GM12892 (cell line): ENCODE measurements at regions not wholly inside any gene's neighbourhood (a gene's known extent, or its start where the extent isn't known, plus 50 kb on each side); places are given as distances from the start of the nearest gene placed in this dataset.

Experiments
- DNase-seq: peaks from one replicate; pipeline ENCODE4 v3.0.0; 2011; ENCODE audit not compliant: insufficient read length
- FAIRE-seq: peaks from 2 replicates; lab custom pipeline; 2011; peaks lifted over from hg19 to GRCh38; lab: Jason Lieb, UNC
- POLR2A ChIP-seq: IDR thresholded peaks from 2 replicates; pipeline ENCODE4 v1.6.1; 2011; ENCODE audit warnings: low read depth, low read length, control low read depth
- POLR2AphosphoS5 ChIP-seq: IDR thresholded peaks from 2 replicates; pipeline ENCODE4 v1.6.1; 2011; ENCODE audit warnings: low read depth, low read length, control low read depth
- TAF1 ChIP-seq: IDR thresholded peaks from 2 replicates; pipeline ENCODE4 v1.6.1; 2011; ENCODE audit warnings: low read depth, mild to moderate bottlenecking, control low read depth, low read length, borderline replicate concordance

DNA sequence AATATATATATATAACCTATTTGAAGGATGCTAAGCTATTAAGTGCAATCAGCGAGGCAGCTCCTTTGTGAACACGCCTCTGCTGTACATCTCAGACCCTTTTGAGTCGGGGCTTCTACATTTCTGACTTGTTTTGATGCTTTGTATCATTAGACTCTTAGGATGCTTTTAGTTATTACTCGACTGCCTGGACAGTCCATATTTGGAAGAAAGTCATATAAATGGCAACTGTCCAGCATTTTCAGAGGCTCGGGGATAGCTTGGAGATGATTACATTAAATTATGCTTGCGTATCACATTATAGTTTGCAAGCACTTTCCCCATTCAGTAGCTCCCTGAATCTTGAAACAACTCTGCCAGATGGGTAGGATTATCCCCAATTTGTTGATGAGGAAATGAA, 257.9 kb downstream of the PTEN start:
- TF ChIP-seq POLR2AphosphoS5 (no peak), TAF1 (no peak), POLR2A (no peak)
- FAIRE-seq (no peak), DNase-seq (no peak)

DNA sequence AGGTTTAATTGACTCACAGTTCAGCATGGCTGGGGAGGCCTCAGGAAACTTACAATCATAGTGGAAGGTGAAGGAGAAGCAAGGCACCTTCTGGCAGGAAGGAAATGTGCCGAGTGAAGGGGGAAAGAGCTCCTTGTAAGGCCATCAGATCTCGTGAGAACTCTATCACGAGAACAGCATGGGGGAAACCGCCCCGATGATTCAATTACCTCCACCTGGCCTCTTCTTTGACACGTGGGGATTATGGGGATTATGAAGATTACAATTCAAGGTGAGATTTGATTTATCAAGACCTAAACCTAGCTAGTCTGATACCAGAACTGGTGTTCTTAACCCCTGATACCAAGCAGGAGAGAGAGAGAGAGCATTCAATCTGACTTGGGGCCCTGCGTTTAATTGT, 258.7 kb downstream of the PTEN start:
- FAIRE-seq (no peak), DNase-seq (no peak)
- no peak for TF ChIP-seq TAF1
- no peak for TF ChIP-seq POLR2A
- TF ChIP-seq POLR2AphosphoS5: no peak

DNA sequence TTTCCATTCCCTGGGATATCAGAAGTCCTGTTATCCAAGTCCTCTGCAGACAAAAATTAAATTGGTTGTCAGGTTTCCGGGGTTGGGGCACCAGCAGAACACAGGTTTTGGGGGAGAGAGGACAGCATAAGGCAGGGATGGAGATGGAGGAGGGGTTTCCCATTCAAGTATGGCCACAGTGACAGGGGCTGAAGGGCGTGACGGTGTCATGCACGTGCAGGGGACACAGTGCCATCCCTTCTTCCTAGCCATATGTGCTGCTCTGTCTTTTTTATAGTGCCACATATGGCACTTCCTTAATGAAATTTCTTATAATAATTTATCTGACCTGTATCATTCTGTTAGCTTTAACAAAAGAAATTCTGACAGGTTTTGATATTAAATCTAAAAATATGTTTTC, 259.2 kb downstream of the PTEN start:
- FAIRE-seq (no peak), DNase-seq (no peak)
- TF ChIP-seq POLR2A (no peak), TAF1 (no peak), POLR2AphosphoS5 (no peak)

DNA sequence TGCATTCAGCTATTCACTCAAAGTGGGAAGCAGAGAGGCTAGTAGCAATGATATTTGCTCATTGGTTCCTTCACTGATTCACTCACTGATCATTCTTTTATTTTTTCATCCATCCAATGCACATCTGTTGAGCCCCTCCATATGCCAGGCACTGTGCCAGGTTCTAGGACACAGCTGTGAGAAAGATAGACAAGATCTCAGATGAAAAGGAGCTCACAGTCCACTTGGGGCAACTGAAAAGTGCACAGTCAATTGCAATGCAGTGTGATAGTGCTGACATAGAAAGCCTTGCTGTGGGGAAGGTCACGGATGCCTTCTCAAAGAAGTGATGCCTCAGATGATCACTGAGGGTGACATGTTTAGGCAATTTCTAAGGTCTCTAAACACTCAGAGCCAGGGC, 262.3 kb downstream of the PTEN start:
- TF ChIP-seq TAF1 (no peak), POLR2AphosphoS5 (no peak), POLR2A (no peak)
- FAIRE-seq (no peak), DNase-seq (no peak)

DNA sequence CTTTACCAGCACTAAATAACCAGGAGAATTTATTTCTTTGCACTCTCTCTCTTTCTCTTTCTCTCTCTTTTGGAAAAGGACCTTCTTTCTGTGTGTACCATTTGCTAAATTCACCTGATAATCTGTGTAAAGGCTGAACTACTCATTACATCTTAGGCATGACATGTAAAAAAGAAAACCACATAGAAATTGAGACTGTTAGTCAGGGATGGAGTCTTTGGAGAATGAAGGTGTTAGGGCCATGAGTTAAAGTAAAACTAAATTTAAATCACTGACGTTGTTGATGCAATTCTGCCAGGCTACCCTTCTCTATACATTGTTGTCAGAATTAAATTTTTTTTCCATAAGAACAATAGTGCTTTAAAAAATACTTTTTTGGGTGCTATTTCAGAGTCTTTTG, 263.3 kb downstream of the PTEN start:
- TF ChIP-seq POLR2AphosphoS5: no peak
- no peak for TF ChIP-seq POLR2A
- TF ChIP-seq TAF1: no peak
- DNase-seq (no peak), FAIRE-seq (no peak)

DNA sequence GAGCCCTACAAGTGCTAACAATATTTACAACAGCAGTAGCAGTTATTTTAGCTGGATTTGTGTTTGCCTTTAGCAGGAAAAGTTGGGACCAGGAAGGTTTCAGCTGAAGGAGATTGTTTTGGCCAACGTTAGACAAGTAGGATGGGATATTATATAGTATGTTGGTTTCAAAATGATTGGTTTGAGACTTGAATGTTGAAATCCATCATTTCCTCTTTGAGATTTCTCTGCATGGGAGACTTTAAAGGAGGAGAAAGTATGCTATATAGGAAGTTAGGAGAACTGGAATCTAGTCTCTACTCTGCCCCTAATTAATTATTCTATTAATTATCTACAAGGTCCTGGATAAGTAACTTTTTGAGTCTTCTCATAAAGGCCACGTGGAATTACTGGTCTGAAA, 263.8 kb downstream of the PTEN start:
- TF ChIP-seq TAF1: no peak
- TF ChIP-seq POLR2A: no peak
- TF ChIP-seq POLR2AphosphoS5: no peak
- FAIRE-seq: no peak
- no peak for DNase-seq

DNA sequence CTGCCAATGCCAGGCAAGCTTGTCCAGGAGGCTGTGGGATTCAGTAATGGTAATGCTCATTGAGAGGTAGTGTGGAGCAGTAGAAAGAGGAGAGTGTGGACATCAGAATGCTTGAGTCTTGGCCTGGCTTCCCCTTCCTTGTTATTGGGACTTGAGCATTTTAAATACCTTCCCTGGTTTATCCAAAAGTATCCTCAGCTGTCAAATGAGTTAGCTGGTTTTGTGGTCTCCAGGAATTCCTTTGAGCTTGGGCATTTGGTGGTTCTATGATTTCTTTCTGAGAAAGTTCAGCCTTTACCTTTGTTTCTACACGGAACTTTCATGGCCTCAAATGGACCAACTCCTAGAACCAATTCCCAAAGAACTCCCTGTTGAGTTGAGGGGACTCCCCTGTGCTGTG, 264.3 kb downstream of the PTEN start:
- DNase-seq (no peak), FAIRE-seq (peak; percentile 42)
- no peak for TF ChIP-seq TAF1

DNA sequence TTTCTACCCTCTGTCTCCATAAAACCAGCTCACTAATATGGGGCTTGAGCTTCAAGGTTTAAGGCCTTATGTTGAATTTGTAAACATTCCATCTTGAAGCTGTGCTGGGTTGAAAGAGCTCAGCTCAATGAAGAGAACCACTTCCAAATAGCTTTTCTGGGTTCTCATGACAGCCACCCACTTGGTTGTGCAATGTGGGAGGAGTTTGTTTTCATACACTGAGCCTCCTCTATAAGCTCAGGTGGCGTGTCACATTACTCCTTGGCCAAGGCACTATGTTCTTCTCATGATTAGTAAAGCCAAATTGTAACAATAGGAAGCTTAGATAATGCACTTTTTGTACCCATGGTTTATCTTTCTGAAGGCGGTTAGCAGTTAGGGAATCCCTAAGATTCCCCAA, 265.6 kb downstream of the PTEN start:
- TF ChIP-seq TAF1 (no peak), POLR2AphosphoS5 (no peak), POLR2A (no peak)
- DNase-seq (no peak), FAIRE-seq (no peak)

DNA sequence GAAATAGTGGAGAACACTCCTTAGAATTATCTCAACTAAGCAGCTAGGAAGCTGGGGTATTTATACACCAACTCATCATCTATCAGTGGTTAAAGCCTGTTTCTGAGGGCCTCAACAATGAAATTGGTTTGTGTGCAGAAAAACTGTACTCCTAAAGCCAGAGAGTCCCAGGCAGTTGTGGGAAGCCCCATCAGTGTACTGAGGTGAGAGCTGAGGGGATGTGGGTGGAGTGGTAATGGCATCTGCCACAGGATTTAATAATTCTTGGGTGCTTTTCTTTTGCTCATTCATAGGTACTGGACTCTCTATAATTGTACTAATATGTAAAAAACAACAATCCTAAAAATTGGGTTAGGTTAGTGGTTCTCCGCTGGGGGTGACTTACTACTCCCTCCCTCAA, 267.5 kb downstream of the PTEN start:
- FAIRE-seq: no peak
- no peak for DNase-seq
- TF ChIP-seq TAF1: no peak
- TF ChIP-seq POLR2AphosphoS5: no peak
- no peak for TF ChIP-seq POLR2A

DNA sequence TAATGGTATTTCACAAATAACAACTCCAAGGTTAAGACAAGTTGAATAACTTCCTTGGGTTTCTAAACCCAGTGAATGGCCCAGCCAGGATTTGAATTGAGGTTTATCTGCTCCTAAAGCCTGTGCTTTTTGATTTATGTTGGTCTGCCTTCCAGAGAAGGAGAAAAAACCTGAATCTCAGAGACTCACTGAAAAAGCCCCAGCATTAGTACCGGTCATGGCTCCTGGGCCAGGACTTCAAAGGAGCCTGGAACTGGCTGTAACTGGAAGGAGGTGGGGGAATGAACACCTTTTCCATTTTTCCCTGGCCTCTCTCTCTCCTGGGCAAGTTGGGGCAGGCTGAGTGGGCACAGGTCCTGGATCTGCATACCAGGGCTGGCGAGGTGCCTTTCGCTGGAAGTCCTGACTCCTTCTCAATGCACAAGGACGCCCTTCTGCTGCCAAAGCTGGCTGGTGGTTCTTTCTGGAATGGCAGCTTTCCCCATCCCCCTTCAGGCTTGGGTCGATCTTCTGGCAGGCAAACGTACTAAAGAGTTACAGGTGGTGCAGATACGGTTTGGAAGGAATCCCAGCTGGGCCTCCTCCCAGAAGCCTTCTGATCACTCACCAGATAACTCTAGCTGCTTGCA, 268.2 kb downstream of the PTEN start:
- TF ChIP-seq POLR2A (no peak), POLR2AphosphoS5 (no peak), TAF1 (no peak)
- FAIRE-seq (no peak), DNase-seq (no peak)

DNA sequence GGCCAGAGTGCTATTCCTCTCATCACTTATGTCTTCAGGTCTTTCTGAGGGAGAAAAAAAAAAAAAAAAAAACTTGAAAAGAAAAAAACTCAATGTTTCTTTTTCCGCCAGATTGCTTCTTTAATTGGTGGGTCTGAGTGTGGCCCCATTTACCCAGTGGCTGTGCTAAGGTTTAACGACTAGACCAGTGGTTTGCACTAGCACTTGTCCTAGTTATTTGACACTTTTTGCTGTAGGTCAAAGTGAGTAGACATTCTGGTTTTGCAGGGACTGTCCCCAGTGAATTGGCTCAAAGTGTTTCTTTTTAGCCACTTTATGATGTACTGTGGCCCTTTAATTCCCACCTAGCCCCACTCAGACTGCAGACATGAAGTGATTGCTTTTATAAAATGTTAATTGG, 273.3 kb downstream of the PTEN start:
- FAIRE-seq (peak; percentile 89), DNase-seq (no peak)
- no peak for TF ChIP-seq POLR2AphosphoS5
- no peak for TF ChIP-seq POLR2A
- TF ChIP-seq TAF1: no peak

DNA sequence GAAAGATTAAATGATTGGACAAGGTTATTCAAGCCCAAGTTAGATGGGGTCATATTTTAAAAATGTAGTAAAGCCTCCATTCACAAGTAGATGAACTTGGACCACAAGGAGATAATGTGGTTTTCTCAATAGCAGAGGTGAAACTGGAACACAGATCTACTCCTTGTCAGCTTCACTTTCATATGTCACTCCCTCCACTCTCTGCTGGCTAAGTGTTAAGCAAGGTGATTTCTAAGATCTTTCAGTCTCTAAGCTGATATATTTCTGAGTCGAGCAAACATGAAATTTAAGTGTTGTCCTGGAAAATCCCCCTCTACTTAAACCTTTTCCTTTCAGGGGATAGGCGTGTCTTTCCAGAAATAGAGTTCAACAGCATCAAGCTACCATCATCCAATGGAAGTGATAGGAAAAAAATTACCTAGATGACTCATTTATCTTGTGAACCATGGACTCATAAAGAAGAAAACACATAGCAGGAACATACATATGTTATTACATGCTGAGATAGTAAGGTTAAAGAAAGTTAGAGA, 275.0 kb downstream of the PTEN start:
- DNase-seq (peak; percentile 27), FAIRE-seq (peak; percentile 99)
- TF ChIP-seq TAF1 (no peak), POLR2AphosphoS5 (no peak), POLR2A (no peak)
